GM19467 (cell line): ENCODE measurements at regions not wholly inside any gene's neighbourhood (a gene's known extent, or its start where the extent isn't known, plus 50 kb on each side); places are given as distances from the start of the nearest gene placed in this dataset.

Experiments used
- ATAC-seq: cut with Tn5 transposase; IDR thresholded peaks from one replicate; pipeline ENCODE4 v1.9.1; 2021; ENCODE audit warnings: mild to moderate bottlenecking, moderate library complexity; ENCODE audit not compliant: unreplicated experiment

DNA sequence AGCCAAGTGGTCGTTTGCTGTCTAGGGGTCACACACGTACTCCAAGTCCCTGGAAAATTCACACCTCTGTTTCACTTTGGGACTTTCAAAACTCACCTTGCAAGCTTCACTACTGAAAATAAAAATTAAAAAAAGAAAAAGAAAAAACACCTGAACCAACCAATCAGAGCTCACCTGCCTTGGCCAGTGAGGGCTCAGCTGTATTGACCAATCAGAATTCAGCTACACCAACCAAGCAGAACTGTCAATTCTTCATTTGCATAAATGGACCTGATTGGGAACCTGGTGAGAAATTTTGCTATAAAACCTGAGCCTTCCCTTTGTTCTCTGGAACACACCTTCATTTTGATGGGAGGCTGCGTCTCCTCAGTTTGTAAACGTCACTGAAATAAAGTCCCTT is 176.4 kb downstream of the TTC32 start:
- no peak for ATAC-seq

DNA sequence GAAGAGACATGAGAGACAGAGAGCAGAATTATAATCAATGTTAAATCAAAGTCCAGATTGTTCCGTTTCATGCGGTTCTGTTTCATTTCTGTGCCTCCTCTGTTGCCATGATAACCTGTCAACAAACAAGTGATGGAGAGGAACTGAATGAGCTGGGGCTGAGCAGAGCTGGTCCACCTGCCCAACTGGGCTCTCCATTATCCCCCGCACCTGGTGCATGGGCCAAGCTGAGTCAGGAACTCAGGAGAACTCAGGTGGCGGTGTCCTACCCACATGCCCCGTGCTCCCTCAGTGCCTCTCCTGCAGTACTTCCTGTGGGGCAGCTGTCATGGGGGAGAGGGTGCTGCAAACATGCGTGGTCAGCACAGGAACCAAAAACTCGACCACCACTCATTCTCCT is 178.8 kb downstream of the TTC32 start:
- no peak for ATAC-seq

DNA sequence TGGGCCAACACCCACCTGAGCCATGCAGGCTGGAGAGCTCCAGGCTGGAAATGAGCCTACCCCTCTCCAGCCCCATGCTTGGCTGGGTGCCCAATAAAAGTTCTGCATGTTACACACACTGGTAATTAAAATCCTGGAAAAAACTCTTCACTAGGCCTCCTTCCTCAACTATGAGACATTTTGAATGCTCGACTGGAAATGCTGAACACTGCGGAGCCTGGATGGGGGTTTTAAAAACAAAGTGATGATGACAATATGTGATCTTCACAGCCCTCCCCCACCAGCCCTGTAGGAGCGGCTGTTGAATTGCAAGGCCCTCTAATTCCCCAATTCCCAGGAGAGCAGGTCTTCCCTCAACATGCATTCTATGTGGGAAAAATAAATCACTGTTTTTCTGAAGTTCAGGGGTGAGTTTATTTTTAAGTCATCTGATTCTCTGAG is 179.2 kb downstream of the TTC32 start:
- no peak for ATAC-seq

DNA sequence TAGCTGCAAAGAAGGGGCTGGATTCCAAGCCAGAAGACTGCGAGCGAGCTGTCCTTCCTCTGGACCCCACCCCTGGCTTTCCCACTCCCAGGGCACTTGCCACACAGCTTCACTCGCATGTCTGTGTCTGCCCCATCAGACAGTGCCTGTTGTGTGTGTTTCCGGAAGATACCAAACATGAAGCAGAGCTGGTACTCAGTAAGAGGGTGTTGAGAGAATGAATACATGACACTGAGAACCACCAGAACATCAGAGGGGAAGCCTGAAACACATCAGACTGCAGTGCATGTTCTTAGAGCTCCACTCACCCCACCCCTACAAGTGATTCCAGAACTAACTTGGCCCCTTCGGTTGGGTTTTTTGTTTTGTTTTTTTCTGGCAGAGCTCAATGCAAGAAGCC is 181.5 kb downstream of the TTC32 start:
- no peak for ATAC-seq

DNA sequence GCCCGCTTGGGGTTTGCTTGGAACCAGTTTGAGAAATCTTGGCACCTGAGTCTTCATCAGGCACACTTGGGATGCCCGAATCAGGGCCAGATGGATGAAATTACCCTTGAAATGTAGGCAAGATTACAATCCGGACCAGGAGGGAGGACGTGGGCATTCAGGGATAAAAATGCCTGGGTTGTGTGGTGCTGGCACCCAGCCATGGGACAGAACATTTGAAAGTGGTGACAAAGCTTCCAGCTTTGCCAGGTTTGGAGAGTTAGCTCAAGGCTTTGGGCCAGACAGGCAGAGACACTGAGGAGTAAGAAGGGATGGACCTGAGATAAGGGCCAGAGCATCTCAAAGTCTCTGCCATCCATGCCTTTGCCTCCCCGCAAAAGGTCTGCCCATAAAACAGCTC is 182.2 kb downstream of the TTC32 start:
- no peak for ATAC-seq

DNA sequence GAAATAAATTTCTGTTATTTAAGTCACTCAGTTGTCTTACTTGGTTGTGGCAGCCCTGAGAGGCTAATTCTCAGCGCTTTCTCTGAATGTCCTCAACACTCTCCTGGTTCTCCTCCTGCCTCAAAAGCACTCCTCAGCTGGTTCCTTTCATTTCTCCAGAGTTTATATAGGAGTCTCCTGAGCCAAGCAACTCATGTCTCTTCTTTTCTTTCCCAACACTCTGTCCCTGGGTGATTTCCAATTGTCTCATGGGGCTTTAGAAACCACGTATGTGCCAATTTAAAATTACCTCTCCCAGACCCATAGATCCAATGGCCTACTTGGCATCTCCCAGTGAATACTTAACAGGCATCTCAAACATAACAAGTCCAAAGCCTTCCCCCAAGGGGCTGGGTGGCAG is 184.3 kb downstream of the TTC32 start:
- ATAC-seq, result no peak

DNA sequence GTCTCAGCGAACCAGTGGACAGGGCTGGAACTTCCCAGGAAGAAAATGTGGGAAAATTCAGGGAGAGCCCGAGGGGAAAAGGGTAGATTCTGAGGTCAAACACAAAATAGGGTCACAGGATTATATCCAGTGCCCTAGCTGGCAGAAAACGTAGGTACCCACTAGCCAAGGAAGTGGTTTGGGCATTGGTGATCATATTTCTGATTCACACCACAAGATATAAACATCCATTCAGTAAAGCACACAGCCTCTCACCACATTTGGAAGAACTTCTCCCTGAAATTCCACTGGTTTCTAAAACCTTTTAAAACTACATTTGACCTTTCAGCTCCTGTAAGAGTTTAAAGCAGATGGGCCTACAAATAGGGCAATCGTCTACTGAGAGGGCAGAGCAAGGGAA is 186.9 kb downstream of the TTC32 start:
- ATAC-seq, result no peak

DNA sequence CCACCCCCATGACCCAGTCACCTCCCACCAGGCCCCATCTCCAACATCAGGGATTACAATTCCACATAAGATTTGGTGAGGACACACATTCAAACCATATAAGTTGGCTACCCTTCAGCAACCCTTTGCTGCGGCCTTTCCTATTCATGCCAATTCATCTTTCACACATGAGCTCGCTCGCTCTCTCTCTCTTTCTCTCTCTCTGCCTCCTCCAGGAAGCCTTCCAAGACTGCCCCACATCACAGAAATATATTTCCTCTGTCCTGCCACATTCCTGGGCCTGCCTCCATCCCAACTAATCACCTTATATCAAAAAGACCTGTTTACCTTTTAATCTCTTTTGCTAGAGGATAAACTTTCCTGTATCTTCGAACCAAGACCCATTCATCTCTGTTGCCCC is 188.9 kb downstream of the TTC32 start:
- no peak for ATAC-seq

DNA sequence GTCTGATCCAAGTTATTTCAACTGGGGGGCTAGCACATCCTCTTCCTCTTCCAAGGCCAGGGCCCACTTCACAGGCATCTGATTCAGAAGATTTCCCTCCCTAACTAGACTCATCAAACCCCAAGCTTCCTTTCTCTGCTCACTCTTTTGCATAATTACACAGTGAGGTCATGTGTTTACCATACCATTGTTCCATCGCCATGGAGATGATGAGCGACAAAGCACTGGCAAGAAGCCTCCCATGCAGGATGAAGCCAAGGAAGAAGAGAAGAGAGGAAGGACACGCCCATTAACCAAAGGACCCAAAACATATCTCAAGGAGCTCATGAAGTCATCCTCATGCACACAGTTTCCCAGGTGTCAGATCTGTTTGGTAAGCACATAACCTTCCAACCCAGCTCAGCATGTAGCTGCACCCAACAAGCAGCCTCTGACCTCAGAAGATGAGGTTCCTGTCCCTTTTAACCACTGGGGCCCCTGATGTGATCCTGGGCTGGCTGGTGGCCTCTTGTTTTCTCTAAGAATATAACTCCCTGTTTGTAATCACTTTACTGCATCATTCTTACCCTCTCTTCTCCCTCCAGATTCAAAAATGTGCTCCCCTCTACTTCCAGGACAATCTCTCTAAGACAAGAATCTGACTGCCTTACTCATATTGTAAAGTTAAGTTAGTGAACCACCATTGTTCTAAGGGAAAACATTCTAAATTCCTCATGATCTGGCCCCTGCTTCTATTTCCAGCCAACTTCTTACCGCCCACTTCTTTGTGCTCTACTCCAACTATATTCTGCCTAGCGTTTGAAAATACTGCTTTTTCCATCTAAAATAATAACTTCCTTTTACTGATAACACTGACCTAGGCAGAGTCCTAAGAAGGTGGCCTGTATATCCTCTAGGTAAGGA is 190.1 kb downstream of the TTC32 start:
- no peak for ATAC-seq

DNA sequence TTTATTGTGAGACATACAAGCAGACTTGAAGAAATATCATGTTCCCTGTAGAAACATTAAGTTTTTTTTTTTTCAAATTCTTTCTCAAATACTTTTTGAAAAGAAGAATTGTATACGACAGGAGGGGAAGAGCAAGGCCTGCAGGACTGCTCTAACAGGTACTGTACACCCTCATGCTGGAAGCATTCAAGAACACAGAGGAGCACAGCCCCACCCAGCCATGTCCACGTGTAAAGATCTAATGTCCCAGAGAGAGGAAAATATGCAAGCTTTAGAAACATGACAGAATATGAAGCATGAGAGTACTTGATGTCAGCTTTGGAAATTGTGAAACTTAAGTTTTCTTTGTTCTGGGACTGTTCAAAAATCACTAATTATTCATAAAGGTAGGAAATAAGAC is 191.6 kb downstream of the TTC32 start:
- ATAC-seq, result no peak

DNA sequence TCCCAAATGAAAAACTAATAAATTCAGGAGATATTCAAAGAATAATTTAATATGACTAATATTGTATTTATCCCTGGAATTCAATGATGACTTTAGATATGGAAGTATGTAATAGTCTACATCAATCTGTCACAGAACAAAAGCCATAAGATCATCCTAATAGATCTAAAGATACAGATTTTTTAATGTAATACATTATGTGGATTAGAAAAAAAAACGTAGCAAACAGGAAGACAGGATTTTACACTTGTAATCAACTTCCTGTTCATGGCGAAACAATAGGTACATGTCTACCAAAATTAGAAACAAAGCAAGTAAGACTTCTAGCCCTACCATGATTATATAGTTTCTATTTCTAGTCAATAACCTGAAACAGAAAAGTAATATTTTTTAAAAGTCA is 192.2 kb downstream of the TTC32 start:
- no peak for ATAC-seq

DNA sequence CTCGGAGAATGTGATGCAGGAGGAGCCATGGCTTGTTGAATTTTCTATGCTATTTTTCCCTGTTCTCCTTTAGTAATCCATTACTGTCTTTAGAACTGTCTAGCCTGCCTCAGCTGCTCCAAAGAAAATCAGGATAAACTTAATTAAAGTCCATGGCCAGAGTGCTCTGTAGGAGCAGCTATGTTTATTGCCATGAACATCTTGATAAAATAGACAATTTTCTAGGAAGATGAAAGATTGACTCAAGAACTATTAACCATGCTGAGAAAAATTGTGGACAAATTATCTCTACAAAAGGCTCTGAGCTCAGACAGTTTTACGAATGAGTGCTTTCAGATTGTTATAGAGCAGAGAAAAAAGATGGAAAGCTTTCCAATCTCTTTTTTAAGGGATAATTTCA is 193.0 kb downstream of the TTC32 start:
- ATAC-seq, result no peak

DNA sequence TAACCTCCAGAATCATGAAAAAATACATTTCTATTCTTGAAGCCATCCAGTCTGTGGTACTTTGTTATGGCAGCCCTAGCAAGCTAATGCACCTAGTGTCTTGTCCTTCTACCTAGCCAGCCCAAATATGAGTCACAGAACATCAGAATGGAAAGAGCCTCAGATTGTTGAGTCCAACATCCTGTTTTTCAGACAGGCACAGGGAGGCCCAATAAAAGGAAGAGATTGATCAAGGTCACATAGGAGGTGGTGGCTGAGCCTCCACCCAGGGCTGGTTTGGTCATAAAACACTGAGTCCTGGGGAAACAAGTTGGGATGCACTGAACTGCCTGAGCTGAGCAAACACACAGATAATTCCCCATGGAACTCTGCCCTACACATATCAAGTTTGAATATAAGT is 195.5 kb downstream of the TTC32 start:
- no peak for ATAC-seq

DNA sequence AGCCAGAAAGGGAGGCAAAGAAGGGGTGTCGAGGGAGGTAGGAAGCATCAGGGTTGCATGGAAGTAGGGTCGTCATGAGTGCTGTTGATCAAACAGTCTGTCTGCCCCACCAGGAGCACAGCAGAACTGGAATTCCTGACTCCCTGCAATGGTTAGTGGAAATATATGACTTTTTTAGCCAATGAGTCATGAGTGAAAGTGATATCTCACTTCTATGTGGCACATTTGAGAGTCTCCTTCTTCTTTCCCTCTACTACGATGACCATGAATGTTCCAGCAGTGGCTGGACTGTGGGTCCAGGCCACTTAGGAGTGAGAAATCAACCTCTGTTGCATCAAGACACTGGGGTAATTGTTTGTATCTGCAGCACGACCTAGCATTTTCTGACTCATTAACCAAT is 199.5 kb downstream of the TTC32 start:
- ATAC-seq, result no peak

DNA sequence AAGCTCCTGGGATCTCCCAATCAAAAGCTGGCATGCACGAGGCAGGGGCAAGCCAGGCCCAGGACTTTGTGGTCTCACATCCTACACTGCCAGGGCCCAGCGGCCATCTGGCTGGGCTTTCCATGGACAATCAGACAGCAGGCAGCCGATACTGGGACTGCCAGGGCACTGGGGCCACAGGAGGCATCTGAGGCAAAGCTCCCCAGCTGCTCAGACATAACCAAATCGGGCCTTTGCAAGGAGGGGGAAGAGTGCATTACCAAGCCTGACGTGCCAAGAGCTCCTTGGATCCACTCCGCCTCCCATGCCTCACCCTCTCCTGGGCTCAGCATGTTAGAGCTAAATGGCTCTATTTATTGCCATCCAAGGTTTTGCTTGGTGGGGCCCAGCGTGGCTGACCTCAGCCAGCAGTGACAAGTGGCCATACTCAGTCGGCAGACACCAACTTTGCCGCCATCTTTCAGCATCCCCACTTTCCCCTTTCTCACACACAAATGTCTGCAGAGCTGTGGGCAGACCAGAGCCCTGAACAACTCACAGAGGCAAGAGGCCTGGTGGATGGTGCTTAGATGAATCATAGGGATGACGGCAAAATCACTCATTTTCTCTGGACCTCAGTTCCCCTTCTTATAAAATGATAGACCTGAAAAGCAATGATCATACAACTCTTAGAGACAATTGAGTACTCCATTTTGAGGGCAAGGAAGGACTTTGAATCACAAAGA is 200.8 kb downstream of the TTC32 start:
- ATAC-seq, result no peak

DNA sequence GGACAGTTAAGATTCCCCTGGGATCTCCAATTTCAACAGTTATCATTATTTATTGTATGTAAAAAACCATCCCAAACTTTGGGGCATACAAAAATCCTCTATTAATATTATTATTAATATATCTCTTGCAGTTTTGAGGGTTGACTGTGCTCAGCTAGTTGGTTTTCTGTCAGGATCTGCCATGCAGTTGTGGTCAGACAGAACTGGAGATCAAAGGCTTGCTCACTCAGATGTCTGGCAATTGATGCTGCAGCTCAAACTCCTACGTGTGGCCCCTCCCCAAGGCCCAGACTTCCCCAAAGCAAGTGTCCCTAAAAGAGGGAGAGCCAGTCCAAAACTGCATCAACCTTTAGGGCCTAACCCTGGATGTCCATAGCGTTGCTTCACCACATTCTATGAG is 204.7 kb downstream of the TTC32 start:
- ATAC-seq, result no peak

DNA sequence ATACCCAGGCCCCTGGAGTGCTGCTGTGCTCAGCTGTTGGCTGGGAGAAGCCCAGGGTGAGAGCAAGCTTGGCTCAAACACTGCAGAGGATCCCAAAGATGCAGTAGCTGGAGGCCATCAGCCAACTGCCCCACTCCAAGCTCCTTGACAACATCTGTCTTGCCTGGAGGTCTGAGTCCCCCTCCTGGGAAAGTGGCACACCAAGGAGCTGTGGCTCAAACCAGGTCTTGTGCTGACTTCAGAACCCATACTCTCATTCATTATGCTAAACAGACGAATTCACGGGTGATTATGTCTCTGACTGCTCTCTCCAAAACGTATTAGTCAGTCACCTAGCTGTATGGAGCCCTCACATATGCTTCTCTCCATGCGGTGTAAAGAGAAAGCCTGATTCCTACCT is 206.1 kb downstream of the TTC32 start:
- ATAC-seq, result no peak

DNA sequence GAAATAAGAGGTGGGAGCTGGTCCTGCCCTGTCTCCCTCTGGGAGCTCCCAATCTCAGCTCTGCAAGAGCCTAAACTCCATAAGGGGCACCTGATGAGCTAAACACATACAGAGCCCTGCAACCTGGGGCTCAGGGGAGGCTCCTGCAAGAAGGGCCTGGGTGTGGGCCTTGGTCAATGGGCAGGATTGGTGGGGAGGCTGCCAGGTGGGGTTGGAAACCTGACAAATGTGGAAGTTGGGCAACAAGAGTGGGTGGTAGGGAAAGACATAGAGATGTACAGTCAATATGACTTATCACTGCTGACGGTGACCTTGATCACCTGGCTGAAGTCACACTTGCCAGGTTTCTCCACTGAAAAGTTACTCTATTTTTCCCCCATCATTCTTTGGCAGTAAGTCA is 209.9 kb downstream of the TTC32 start:
- no peak for ATAC-seq

DNA sequence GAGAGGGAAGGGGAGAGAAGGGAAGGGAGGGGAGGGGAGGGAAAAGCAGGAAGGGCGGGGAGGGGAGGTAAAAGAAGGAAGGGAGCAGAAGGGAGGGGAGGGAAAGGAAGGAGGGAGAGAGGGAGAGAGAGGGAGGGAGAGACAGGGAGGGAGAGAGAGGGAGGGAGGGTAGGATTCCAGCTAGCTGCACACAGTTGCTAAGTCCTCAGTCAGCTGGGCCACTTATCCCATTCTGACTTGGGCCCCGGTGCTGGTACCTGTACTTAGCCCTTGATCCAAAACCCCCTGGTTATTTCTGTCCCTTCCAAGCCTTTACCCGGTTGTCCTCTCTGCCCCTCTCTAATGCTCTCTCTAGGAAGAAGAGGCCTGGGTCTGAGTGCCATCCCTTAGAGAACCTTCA is 211.4 kb downstream of the TTC32 start:
- no peak for ATAC-seq

DNA sequence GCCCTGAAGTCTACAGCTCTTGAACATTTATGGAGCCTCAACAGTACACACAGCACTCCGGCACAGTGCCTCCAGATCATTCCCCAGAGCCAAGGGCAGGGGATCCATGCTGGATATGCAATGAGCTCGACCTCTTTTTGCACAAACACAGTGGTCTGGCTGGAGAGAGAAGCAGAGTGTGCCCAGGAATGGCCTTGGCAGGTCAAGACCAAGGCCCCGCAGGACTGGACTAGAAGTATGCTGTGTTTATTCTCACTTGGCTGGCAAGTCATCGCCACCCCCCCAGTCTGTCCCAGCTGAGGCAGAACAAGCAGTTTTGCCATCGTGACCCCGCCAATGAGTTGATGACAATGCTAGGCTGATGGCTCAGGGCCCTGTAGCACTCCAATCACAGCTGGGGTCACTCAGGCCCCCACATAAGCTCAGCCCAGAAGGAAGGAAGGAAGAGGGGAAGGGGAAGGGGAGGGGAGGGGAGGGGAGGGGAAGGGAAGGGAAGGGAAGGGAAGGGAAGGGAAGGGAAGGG is 212.1 kb downstream of the TTC32 start:
- ATAC-seq, result no peak

DNA sequence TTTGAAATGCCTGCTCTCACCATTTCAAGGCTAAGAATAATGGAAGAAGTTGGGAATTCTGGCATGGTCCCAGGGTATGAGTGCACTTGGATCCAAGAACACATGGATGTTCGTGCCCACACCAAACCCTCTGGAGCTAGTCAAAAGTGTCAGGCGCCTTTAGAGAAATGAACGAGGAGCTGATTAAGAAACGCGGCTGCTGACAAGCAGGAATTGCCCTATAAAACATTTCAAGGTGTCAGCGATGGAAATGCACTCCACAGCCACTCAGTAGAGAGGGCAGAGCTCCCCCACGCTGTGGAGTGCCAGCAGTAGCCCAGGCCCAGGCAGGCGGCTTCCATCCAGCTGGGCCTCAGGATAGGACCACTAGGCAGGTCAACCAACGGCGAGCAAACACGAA is 213.7 kb downstream of the TTC32 start:
- ATAC-seq, result no peak

DNA sequence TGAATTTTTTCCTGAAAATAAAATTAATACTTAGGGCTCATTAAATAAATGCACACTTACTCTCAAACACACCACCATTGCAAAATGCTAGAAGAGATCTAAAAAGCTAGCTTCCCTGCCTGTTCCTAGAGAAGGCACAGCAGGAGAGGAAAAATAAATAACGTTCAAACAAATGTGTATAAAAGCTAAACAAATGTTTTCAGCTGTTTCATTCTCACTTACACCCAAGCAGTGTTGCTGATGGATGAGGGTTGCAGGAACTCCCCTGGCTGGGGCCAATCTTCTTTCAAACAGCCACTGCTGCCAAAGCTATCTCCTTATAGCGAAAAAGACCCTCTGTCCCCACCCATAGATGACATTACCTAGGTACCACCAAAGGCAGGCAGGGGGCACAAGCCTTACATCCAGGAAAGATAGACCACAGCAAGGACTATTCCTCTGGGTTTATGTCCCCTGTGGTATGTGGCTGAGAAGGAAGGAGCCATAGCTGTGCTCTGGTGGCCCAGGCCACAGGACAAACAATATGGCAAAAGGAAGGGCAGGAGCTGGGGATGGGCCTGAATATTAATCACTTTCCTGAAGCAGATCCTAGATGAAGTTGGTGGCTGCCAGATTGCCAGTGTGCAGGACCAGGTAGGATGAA is 214.6 kb downstream of the TTC32 start:
- ATAC-seq, result no peak
